ENCODE measurements at regions not wholly inside any gene's neighbourhood (a gene's known extent, or its start where the extent isn't known, plus 50 kb on each side); places are given as distances from the start of the nearest gene placed in this dataset.

DNA sequence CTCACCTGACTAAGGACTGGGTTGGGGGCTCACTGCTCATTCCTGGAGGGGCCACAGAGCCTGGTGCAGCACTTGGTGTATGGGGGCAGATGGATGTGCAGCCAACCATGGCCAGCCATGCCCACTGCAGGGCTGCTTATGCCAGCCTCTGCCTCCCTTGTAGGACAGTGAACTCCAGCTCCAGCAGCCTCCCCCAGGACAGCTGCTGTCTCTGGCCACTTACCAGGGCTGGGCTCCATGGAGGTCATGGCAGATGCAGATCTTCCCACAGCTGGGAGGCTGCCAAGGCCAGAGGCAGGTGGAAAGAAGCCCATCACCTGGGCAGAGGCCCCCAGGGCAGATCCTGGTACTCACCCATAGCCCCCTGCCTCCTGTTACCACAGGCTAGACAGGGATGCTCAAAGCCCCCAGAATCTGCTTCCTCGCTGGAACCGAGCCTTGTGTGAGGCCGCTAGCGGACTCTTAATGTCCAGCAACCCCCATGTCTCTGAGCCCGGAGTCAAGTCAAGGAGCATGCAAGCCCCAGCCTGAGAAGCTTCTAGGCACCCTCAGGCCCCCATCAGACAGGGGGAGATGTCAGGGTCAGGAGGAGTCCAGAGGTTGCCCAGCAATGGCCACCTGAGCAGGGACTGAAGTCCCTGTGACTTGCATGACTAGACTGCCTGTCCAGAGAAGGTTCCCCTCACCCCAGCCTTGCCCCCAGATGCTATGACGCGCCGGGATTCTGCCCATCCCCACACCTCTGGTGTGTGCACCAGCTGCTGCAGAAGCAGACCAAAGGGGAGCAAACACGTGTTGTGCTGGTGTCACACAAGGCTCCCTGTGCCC, 123.6 kb downstream of the TWIST2 start:
- H3K4me3 Mint-ChIP-seq: no peak overlapping the region
- ChIA-PET POLR2A (no interaction called here), CTCF (interaction anchor here (0.7 to 1.4 kb wide), 2 partner anchors 17 to 1171 kb away, joined by 3 read pairs; no protein-coding TSS in a partner anchor)
- H3K36me3 Mint-ChIP-seq (ENCODE audit: low read depth): peaks cover 2% of the 10 kb centered on the region
- H3K27ac Mint-ChIP-seq: no peak overlapping the region
- intact Hi-C loops (cut with DNase I, micrococcal nuclease): no loop called here
- H3K9me3 Mint-ChIP-seq (ENCODE audit: low read depth): peaks cover 13% of the 10 kb centered on the region
- DNase-seq (no peak), ATAC-seq (no peak)
- no peaks in the 10 kb centered on the region for H3K4me1 Mint-ChIP-seq
- H3K27me3 Mint-ChIP-seq: peaks cover 19% of the 10 kb centered on the region

DNA sequence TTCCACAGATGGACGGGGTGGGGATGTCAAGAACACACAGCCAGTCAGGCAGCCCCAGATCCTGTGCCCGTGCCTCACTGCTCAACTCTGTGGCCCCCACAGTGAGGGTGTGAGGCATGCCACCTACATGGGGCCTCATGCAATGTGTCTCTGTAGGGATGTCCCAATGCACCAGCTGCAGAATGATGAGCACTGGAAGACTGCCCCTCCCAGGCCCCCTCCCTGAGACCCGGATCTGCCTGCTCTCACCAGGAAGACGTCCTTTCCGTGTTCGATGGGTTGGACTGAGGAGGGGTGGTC, 124.2 kb downstream of the TWIST2 start:
- H3K36me3 Mint-ChIP-seq (ENCODE audit: low read depth): peaks cover 2% of the 10 kb centered on the region
- no peaks in the 10 kb centered on the region for H3K4me1 Mint-ChIP-seq
- intact Hi-C loops (cut with DNase I, micrococcal nuclease): no loop called here
- ChIA-PET CTCF (interaction anchor here (1.4 kb wide), 1 partner anchor 18 kb away, joined by 3 read pairs; no protein-coding TSS in a partner anchor), POLR2A (no interaction called here)
- no peak overlapping the region for H3K27ac Mint-ChIP-seq
- ATAC-seq (no peak), DNase-seq (no peak)
- H3K27me3 Mint-ChIP-seq: peaks cover 19% of the 10 kb centered on the region
- H3K9me3 Mint-ChIP-seq (ENCODE audit: low read depth): peaks cover 13% of the 10 kb centered on the region
- no peak overlapping the region for H3K4me3 Mint-ChIP-seq

DNA sequence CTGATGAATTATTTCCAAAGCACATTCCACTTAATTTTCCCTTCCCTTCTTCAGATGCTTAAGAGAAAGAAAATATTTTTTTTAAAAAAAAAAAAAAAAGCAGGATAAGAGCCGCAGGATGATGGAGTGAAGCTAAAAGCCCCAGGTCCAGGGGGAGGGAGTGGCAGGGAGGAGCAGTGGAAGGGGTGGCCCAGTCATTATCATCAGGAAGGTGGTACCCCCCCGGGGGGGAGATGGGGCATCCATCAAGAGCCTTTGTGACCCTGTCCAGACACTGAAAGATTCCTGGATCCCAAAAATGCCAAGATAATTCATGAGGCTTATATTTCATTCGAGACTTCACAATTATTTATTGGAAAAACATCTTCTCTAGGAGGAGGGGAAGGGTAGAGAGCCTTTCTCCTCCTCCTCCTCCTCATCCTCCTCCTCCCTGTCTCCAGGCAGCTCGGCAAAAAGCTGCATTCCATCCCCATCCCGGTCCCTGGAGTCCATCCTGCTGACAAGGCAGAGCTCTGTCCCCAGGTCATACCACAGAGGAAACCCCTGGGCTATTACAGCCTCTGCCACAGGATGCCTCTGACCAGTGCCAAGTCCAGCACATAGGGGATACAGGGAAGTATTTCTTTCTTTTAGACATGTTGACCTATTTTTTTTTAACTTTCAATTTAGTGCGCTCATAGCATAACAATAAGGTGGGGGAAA, 125.3 kb downstream of the TWIST2 start:
- ATAC-seq (no peak), DNase-seq (no peak)
- POLR2A ChIA-PET: no interaction called here
- no peak overlapping the region for H3K4me3 Mint-ChIP-seq
- peaks cover 19% of the 10 kb centered on the region for H3K27me3 Mint-ChIP-seq
- peaks cover 2% of the 10 kb centered on the region for H3K36me3 Mint-ChIP-seq (ENCODE audit: low read depth)
- CTCF ChIA-PET: interaction anchor here (0.7 to 1.4 kb wide), 2 partner anchors 19 to 400 kb away, joined by 3 read pairs; no protein-coding TSS in a partner anchor
- H3K9me3 Mint-ChIP-seq (ENCODE audit: low read depth): peaks cover 13% of the 10 kb centered on the region
- H3K4me1 Mint-ChIP-seq: no peaks in the 10 kb centered on the region
- H3K27ac Mint-ChIP-seq: no peak overlapping the region
- intact Hi-C loops (cut with DNase I, micrococcal nuclease): no loop called here

DNA sequence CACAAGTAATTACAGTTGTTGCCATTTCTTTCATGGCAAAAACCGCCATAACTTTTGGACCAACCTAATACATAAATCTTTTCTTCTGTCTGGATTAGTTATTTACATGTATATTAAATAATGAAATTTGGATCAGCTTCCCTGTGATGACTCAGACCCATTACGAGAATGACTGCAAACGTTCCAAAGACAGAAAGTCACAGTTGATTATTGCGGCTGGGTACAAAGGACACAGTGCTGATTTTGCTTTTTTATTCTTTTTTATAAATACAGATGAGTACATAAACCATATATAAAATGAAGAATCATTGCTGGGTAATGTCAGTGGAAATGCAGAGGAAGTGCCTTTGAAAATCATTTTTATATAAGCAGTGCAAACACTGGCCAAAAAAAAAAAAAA, 126.2 kb downstream of the TWIST2 start:
- CTCF ChIA-PET: no interaction called here
- no peak overlapping the region for H3K27ac Mint-ChIP-seq
- POLR2A ChIA-PET: no interaction called here
- H3K36me3 Mint-ChIP-seq (ENCODE audit: low read depth): peaks cover 2% of the 10 kb centered on the region
- no peak overlapping the region for H3K4me3 Mint-ChIP-seq
- H3K4me1 Mint-ChIP-seq: no peaks in the 10 kb centered on the region
- peaks cover 13% of the 10 kb centered on the region for H3K9me3 Mint-ChIP-seq (ENCODE audit: low read depth)
- intact Hi-C loops (cut with DNase I, micrococcal nuclease): no loop called here
- no peak for ATAC-seq
- DNase-seq: no peak
- H3K27me3 Mint-ChIP-seq: peaks cover 19% of the 10 kb centered on the region

DNA sequence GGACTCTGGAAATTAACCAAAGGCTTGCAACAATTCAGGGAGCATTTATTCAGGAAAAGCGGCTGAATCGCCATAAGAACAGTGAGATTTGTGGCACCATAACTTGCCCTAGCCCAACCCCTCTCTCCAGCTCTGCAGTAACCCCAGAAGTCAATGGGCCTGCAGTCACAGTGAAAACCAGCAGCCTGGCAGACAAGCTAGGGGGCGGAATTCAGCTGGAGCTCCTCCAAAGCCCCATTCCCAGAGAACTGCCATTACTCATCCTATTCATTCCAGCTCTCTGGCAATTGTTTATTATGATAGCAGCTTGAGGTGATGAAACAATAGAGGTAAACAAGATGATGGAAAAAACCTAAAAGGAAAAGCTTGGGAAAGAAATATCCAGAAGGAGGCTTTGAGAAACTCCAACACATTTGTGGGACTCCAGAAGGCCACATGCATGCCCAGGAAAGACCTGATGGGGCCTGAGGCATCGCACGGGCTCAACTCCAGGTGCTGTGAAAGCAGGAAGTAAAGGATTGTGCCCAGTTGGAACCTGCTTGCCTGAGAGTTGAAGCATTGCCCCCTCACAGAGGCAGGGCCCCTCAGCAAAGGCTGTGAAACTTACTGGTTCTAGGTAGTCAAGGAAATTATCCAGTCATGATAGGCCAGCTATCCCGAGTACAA, 126.7 kb downstream of the TWIST2 start:
- intact Hi-C loops (cut with DNase I, micrococcal nuclease): no loop called here
- Mint-ChIP-seq H3K27me3 (peaks cover 21% of the 10 kb centered on the region), H3K27ac (no peak overlapping the region), H3K9me3 (ENCODE audit: low read depth) (peaks cover 13% of the 10 kb centered on the region), H3K4me1 (no peaks in the 10 kb centered on the region), H3K36me3 (ENCODE audit: low read depth) (peaks cover 2% of the 10 kb centered on the region), H3K4me3 (no peak overlapping the region)
- ATAC-seq: no peak
- ChIA-PET CTCF (interaction anchor here (0.6 to 0.7 kb wide), 2 partner anchors 65 to 282 kb away, joined by 3 to 4 read pairs; no protein-coding TSS in a partner anchor), POLR2A (no interaction called here)
- DNase-seq: no peak

DNA sequence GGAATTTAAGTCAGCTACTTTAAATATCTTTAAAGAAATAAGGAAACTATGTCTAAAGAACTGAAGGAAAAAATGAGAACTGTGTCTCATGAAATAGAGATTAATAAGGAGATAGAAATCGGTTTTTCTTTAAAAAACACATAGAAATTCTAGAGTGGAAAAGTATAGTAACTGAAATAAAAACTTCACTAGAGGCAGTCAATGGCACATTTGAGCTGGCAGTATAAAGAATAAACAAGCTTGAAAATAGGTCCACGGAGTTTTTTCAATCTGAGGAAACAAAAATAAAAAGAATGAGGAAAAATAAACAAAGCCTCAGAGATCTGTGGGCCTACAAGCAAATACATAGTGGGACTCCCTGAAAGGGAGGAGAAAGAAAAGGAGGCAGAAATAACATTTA, 127.5 kb downstream of the TWIST2 start:
- no peak overlapping the region for H3K27ac Mint-ChIP-seq

DNA sequence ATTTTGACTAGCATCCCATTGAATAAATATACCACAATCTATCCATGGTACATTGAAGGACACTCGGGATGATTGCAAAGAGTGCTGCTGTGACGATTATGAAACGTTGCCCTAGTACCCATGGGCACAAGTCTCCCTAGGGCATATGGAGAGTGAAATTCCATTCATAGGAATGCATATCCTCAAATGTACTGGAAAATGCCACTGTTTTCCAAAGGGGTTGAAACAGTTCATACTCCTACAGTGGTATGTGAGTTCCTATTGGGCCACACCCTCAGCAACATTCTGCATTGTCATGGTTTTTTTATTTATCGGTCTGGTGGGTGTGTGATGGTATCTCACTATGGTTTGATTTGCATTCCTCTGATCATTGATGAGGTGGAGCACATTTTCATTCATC, 130.6 kb downstream of the TWIST2 start:
- H3K4me1 Mint-ChIP-seq: no peaks in the 10 kb centered on the region
- peaks cover 15% of the 10 kb centered on the region for H3K27me3 Mint-ChIP-seq
- intact Hi-C loops (cut with DNase I, micrococcal nuclease): no loop called here
- no peak for DNase-seq
- H3K27ac Mint-ChIP-seq: no peak overlapping the region
- H3K36me3 Mint-ChIP-seq (ENCODE audit: low read depth): peaks cover 2% of the 10 kb centered on the region
- no peak overlapping the region for H3K4me3 Mint-ChIP-seq
- H3K9me3 Mint-ChIP-seq (ENCODE audit: low read depth): peaks cover 18% of the 10 kb centered on the region
- ATAC-seq: no peak
- ChIA-PET POLR2A (no interaction called here), CTCF (interaction anchor here (0.8 kb wide), 1 partner anchor 32 kb away, joined by 3 read pairs; no protein-coding TSS in a partner anchor)

More for the DNA sequence above, 127.5 kb downstream of the TWIST2 start:
- H3K4me3 Mint-ChIP-seq: no peak overlapping the region
- no peak for DNase-seq
- H3K9me3 Mint-ChIP-seq (ENCODE audit: low read depth): peaks cover 13% of the 10 kb centered on the region
- H3K4me1 Mint-ChIP-seq: no peaks in the 10 kb centered on the region
- H3K36me3 Mint-ChIP-seq (ENCODE audit: low read depth): peaks cover 2% of the 10 kb centered on the region
- CTCF ChIA-PET: interaction anchor here (0.6 to 0.7 kb wide), 2 partner anchors 64 to 283 kb away, joined by 3 to 4 read pairs; no protein-coding TSS in a partner anchor
- intact Hi-C loops (cut with DNase I, micrococcal nuclease): no loop called here
- no peak for ATAC-seq
- peaks cover 22% of the 10 kb centered on the region for H3K27me3 Mint-ChIP-seq
- POLR2A ChIA-PET: no interaction called here

DNA sequence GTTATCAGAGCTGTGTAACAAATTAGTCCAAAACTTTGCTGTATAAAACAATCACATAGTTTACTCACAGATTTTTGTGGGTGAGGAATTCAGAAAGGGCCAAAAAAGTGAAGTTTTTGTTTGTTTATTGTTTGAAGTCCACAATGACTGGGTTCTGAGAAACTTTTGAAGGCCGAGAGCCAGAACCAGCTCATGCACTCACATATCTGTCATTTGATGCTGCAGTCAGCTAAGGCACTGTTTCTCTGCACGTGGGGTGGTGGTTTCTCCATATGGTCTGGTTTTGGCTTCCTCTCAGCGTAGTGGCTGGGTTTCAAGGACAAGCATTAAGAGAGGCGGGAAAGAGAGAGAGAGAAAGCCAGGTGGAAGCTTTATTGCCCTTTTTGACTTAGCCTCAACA, 131.8 kb downstream of the TWIST2 start:
- intact Hi-C loops (cut with DNase I, micrococcal nuclease): no loop called here
- peaks cover 2% of the 10 kb centered on the region for H3K36me3 Mint-ChIP-seq (ENCODE audit: low read depth)
- H3K4me3 Mint-ChIP-seq: no peak overlapping the region
- H3K27ac Mint-ChIP-seq: no peak overlapping the region
- ATAC-seq: no peak
- peaks cover 15% of the 10 kb centered on the region for H3K27me3 Mint-ChIP-seq
- no peaks in the 10 kb centered on the region for H3K4me1 Mint-ChIP-seq
- DNase-seq: no peak
- POLR2A ChIA-PET: no interaction called here
- CTCF ChIA-PET: no interaction called here
- peaks cover 17% of the 10 kb centered on the region for H3K9me3 Mint-ChIP-seq (ENCODE audit: low read depth)

DNA sequence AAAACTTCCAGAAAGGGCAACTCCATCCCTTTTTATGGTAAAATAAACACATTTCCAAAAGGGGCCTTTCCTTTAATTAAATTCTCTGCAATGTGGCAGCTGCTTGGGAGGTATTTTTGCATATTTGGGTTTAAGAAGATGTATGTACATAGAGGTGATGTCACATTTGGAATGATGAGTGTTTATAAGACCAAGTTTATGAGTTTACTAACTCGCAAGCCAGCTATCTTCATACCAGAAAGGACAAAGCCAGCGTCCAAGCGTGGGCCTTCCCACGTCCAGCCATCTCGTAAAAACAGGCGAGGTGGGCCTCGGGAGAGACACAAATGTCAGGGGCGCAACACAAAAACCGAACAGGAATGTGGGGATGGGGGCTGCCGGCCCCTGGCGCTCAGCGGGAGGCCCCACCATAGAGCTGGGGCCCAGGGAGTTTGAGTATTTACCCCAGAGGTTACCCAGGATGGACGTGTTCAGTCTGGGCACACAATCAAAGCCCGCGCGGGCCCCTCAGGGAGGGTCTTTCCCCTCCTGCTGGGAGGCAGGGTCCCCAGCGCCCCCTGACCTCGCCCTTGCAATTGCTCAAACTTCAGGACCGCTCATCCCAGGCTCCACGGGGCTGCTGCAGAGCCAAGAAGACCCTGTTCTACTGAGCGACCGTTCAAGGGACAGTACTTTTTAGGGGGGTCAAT, 137.3 kb downstream of the TWIST2 start:
- no peaks in the 10 kb centered on the region for H3K4me1 Mint-ChIP-seq
- intact Hi-C loops (cut with DNase I, micrococcal nuclease): no loop called here
- no peaks in the 10 kb centered on the region for H3K27me3 Mint-ChIP-seq
- peaks cover 4% of the 10 kb centered on the region for H3K9me3 Mint-ChIP-seq (ENCODE audit: low read depth)
- ChIA-PET CTCF (no interaction called here), POLR2A (no interaction called here)
- no peak for DNase-seq
- H3K36me3 Mint-ChIP-seq (ENCODE audit: low read depth): no peaks in the 10 kb centered on the region
- H3K27ac Mint-ChIP-seq: no peak overlapping the region
- no peak for ATAC-seq
- no peak overlapping the region for H3K4me3 Mint-ChIP-seq

DNA sequence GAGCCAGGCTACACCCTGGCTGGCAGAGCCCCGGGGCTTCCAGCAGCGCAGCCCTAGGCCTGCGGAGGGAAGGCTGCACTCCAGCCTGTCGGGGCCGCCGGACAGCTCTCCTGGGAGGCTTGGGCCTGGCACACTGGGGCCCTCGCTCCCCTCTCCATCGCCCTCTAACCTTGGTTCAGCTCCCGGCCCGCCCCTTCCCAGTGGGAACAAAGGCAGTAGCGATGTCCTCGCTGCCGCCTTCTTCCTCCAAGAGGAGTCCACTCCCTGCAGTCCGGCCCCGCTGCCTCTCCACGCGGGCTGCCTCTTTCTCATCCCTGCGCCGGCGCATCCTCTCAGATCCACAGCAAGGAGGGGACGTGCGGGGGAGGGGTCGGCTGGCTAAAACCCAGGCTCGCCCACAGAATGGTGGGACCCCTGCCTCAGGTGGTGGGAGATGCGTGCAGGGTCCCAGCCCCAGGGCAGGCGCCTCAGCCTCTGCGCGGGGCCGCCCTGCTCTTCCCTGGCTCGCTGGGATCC, 138.1 kb downstream of the TWIST2 start:
- H3K27ac Mint-ChIP-seq: no peak overlapping the region
- no peaks in the 10 kb centered on the region for H3K36me3 Mint-ChIP-seq (ENCODE audit: low read depth)
- intact Hi-C loops (cut with DNase I, micrococcal nuclease): no loop called here
- H3K27me3 Mint-ChIP-seq: no peaks in the 10 kb centered on the region
- POLR2A ChIA-PET: no interaction called here
- ATAC-seq (no peak), DNase-seq (no peak)
- H3K4me3 Mint-ChIP-seq: no peak overlapping the region
- CTCF ChIA-PET: interaction anchor here (0.6 kb wide), 1 partner anchor 353 kb away, joined by 3 read pairs; no protein-coding TSS in a partner anchor
- peaks cover 1% of the 10 kb centered on the region for H3K9me3 Mint-ChIP-seq (ENCODE audit: low read depth)
- H3K4me1 Mint-ChIP-seq: no peaks in the 10 kb centered on the region

Data from activated CD4-positive, alpha-beta T cell treated with anti-CD3 and anti-CD28 coated beads for 36 hours (primary cell).